Calu3 (cell line): ENCODE measurements at regions not wholly inside any gene's neighbourhood (a gene's known extent, or its start where the extent isn't known, plus 50 kb on each side); places are given as distances from the start of the nearest gene placed in this dataset.

Source experiments
- BruUV-seq: library from RNA; stranded (reverse); fragments of 400-500 nt; replicated peaks from 2 replicates; lab custom pipeline; 2021; lab: Mats Ljungman, UMichigan
- CTCF ChIA-PET: fragments of 300-600 bp; sonication (Branson Sonifier 250); formaldehyde crosslinking; loops from one replicate; lab custom pipeline; 2022; ENCODE audit warnings: antibody characterized with exemption; lab: Charles Lee
- DNase-seq: peaks from one replicate; pipeline ENCODE4 v3.0.0; 2022
- H3K27ac Mint-ChIP-seq: one replicate; pipeline ENCODE4 v1.8.0; 2022; ENCODE audit warnings: mixed read lengths; ENCODE audit not compliant: unreplicated experiment
- H3K27me3 Mint-ChIP-seq: one replicate; pipeline ENCODE4 v1.8.0; 2022; ENCODE audit warnings: mixed read lengths; ENCODE audit not compliant: unreplicated experiment
- H3K36me3 Mint-ChIP-seq: one replicate; pipeline ENCODE4 v1.8.0; 2022; ENCODE audit warnings: mild to moderate bottlenecking, moderate library complexity, mixed read lengths; ENCODE audit not compliant: insufficient read depth, unreplicated experiment
- H3K4me1 Mint-ChIP-seq: one replicate; pipeline ENCODE4 v1.8.0; 2022; ENCODE audit warnings: mild to moderate bottlenecking, low read depth, mixed read lengths; ENCODE audit not compliant: unreplicated experiment
- H3K4me3 Mint-ChIP-seq: one replicate; pipeline ENCODE4 v1.8.0; 2022; ENCODE audit warnings: mild to moderate bottlenecking, low read depth, moderate library complexity, mixed read lengths; ENCODE audit not compliant: unreplicated experiment
- H3K9me3 Mint-ChIP-seq: one replicate; pipeline ENCODE4 v1.8.0; 2022; ENCODE audit warnings: low read depth, mixed read lengths; ENCODE audit not compliant: unreplicated experiment
- CTCF ChIP-seq: fragments of 200-600 bp; IDR thresholded peaks from one replicate; pipeline ENCODE4 v1.8.0; 2022; ENCODE audit warnings: antibody characterized with exemption; ENCODE audit not compliant: unreplicated experiment
- intact Hi-C: fragments of 100-400 bp; cut with micrococcal nuclease; formaldehyde crosslinking; loops from one replicate; pipeline ENCODE4 v1.10.0; 2022; ENCODE audit not compliant: unreplicated experiment

- Mint-ChIP-seq H3K27ac (no peak overlapping the region), H3K4me1 (no peaks in the 10 kb centered on the region), H3K9me3 (peaks cover 11% of the 10 kb centered on the region), H3K4me3 (no peak overlapping the region), H3K27me3 (no peaks in the 10 kb centered on the region), H3K36me3 (no peaks in the 10 kb centered on the region)
- intact Hi-C loops: no loop called here
- no TSS peak for BruUV-seq
- DNase-seq: no peak
- CTCF ChIA-PET: no interaction called here
- no peak for TF ChIP-seq CTCF
These were observed 420.4 kb upstream of the LRRTM1 start for GRCh38 chr2:80725001-80725400.

GRCh38 chr2:80722803-80723202 is 418.3 kb upstream of the LRRTM1 start:
- no peaks in the 10 kb centered on the region for H3K27me3 Mint-ChIP-seq
- CTCF ChIA-PET: no interaction called here

GRCh38 chr2:80719607-80720006 is 415.1 kb upstream of the LRRTM1 start:
- H3K36me3 Mint-ChIP-seq: no peaks in the 10 kb centered on the region
- BruUV-seq: no TSS peak
- H3K4me1 Mint-ChIP-seq: no peaks in the 10 kb centered on the region
- no peak for DNase-seq
- peaks cover 14% of the 10 kb centered on the region for H3K9me3 Mint-ChIP-seq
- H3K4me3 Mint-ChIP-seq: no peak overlapping the region
- intact Hi-C loops: no loop called here
- no peaks in the 10 kb centered on the region for H3K27me3 Mint-ChIP-seq
- TF ChIP-seq CTCF: no peak
- H3K27ac Mint-ChIP-seq: no peak overlapping the region
- CTCF ChIA-PET: no interaction called here

More at GRCh38 chr2:80722803-80723202, 418.3 kb upstream of the LRRTM1 start:
- Mint-ChIP-seq H3K4me3 (no peak overlapping the region), H3K36me3 (no peaks in the 10 kb centered on the region), H3K4me1 (no peaks in the 10 kb centered on the region), H3K27ac (no peak overlapping the region), H3K9me3 (peaks cover 10% of the 10 kb centered on the region)
- DNase-seq: no peak
- intact Hi-C loops: no loop called here
- no TSS peak for BruUV-seq
- TF ChIP-seq CTCF: no peak

GRCh38 chr2:80715433-80715832 is 410.9 kb upstream of the LRRTM1 start:
- intact Hi-C loops: no loop called here
- Mint-ChIP-seq H3K9me3 (peaks cover 18% of the 10 kb centered on the region), H3K4me3 (no peak overlapping the region), H3K27me3 (no peaks in the 10 kb centered on the region), H3K4me1 (no peaks in the 10 kb centered on the region), H3K27ac (no peak overlapping the region), H3K36me3 (no peaks in the 10 kb centered on the region)
- no TSS peak for BruUV-seq
- CTCF ChIA-PET: no interaction called here
- DNase-seq: no peak
- TF ChIP-seq CTCF: no peak
